GM18511 (cell line): ENCODE measurements at regions not wholly inside any gene's neighbourhood (a gene's known extent, or its start where the extent isn't known, plus 50 kb on each side); places are given as distances from the start of the nearest gene placed in this dataset.
"Not testable (repeated sequence)": the region's sequence is repeated elsewhere in the genome, so short reads cannot be mapped to it uniquely, and the experiment has no call there.

Experiments used
- ATAC-seq: cut with Tn5 transposase; IDR thresholded peaks from one replicate; pipeline ENCODE4 v1.9.1; 2021; ENCODE audit warnings: mild to moderate bottlenecking, moderate library complexity; ENCODE audit not compliant: unreplicated experiment

DNA sequence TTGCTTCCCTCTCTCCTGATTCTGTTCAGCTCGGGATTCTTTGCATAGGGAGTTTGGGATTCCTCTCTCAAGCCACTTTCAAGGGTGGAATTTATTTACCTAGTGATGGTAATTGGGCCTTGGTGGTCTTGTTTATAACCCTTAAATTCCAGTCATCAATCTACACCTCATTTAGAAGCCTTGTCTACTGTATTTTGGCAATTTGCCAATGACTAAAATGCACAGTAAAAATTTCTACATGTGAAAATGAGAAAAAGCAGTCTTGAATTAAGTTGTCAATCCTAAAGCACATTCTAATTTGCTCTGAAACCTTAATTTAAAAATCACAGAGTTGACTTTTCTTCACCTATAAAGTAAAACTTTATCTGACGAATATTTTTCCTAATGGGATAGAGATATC, 749.2 kb upstream of the CRIM1 start:
- no peak for ATAC-seq

DNA sequence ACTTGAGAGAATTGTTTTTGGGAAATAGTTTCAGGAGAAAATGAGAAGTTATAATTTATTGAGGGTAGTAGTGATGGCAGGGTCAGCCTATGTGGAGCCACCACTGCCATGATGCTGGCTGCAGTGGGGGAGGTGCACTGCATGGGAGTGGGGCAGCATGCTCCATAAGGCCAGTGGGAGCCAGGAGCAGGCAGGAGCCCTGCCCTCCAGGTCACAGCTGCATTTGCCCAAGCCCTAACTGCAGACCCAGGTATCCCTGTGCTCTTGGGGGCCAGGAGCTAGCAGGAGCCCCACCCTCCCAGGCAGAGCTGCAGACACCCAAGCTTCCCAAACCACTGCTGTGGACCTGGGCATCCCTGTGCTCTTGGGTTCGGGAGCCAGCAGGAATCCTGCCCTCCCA, 757.3 kb upstream of the CRIM1 start:
- ATAC-seq = no peak

GRCh38 chr2:35591886-35592285, 763.7 kb upstream of the CRIM1 start:
- no peak for ATAC-seq

- no peak for ATAC-seq
These were observed 769.6 kb upstream of the CRIM1 start for GRCh38 chr2:35585972-35586371.

GRCh38 chr2:35582637-35583036, 772.9 kb upstream of the CRIM1 start:
- no peak for ATAC-seq

DNA sequence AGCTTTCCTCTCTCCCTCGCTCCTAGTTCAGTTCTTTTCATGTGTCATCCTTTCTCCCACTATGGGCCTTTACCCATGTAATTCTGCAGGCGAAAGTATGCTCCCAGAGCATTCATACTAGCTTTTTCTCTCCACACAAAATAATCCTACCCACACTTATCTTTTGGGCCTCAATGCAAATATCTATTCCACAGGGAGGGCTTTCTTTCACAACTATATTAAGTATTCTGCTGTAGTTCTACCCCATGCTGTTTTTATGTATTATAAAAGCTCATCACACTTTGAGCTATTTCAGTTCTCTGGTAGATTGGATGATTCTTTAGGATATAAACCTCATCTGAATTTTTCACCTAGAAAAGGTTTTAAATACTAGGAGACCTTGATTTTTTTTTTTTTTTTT, 774.6 kb upstream of the CRIM1 start:
- ATAC-seq = no peak

- ATAC-seq = not testable (repeated sequence)
These were observed 787.0 kb upstream of the CRIM1 start for GRCh38 chr2:35568574-35568973.

DNA sequence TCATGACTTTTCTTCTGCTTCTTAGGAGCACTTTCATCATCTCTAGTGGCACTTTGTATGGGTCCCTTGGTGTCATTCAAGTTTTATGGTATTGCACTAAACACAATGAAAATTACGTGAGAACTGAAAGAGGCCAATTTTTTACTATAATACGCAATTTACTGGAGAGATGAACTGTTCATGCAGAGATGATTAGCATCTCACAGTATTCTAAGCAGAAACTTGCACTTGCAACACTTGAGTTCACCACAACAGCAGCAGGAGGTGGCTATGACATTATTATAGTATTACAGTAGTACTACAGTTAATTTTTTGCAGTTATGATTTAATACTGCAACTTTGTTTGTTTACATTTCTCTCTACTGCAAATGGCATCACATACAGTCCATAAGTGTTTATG, 793.1 kb upstream of the CRIM1 start:
- no peak for ATAC-seq

DNA sequence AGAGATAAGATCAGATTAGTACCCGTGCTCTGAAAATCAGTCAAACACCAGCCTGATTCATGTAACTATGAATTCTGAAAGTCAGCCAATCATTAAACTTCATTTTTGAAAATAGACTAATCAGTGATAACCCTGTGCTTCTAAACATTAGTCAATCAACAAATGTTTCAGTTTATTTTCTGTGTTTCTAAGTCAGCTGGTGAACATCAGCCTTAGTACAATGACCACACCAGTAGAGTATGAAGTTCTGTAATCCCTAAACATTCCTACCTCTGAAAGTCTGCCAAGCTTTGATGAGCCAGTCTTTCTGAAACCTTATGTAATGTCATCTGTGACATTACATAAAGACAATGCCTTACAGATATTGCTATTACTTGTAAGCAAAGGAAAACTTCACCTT, 807.4 kb upstream of the CRIM1 start:
- no peak for ATAC-seq

DNA sequence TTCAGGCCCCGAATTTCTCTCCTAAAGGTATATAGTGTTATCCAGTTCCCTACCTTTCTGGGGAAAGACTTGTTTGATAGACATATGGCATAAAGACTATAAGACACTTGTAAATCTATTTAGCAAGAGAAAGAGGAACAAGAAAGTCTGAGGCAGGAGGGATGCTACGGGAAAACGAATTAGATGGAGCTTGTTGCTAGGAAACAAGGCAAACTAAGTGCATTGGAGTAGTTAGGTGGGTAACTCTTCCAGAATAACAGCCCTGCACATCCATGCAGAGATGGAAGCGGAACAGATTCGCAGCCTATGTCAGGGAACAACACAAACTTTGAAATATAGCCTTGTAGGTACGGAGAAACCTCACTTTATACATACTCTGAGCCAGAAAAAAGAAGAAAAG, 810.3 kb upstream of the CRIM1 start:
- no peak for ATAC-seq

DNA sequence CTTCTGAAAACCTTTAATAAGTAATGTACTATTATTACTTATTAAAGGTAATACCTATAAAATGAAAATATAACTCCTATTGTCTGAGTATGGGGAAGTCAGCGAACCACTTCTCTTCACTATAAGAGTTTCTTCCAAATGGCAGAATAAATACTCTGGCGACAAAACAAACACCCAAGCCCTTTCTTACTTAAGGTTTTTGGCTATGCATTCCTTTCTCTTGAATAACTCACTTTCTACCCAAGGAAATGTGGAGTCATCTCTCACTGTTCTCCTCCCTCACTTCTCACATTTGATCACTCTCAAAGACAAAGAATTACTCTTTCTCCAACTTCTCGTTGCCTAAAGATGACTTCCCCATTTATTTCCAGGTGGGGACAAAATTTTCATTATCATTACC, 816.8 kb upstream of the CRIM1 start:
- ATAC-seq = no peak

GRCh38 chr2:35530615-35531135, 824.9 kb upstream of the CRIM1 start:
- no peak for ATAC-seq

- ATAC-seq = no peak
These were observed 828.8 kb upstream of the CRIM1 start for GRCh38 chr2:35526741-35527140.

GRCh38 chr2:35522450-35522849, 833.1 kb upstream of the CRIM1 start:
- no peak for ATAC-seq

DNA sequence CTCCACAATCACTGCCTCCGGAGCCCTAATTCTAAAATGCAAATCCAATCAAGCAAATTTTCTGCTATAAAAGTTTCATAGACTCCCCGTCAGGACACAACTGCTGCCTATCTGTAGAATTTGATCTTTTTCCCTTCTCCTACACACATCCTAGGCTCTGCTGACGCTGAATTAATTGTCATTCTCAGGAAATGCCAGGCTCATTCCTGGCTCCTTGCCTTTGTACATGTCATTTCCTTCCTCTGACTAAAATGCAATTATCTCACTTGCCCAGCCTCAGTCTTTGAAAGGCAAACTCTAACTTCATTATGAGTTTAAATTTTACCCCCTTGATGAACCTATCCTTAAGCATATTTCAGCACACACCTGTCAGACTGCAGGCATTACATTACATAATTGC, 844.9 kb upstream of the CRIM1 start:
- ATAC-seq = no peak

GRCh38 chr2:35508601-35509000, 847.0 kb upstream of the CRIM1 start:
- no peak for ATAC-seq

DNA sequence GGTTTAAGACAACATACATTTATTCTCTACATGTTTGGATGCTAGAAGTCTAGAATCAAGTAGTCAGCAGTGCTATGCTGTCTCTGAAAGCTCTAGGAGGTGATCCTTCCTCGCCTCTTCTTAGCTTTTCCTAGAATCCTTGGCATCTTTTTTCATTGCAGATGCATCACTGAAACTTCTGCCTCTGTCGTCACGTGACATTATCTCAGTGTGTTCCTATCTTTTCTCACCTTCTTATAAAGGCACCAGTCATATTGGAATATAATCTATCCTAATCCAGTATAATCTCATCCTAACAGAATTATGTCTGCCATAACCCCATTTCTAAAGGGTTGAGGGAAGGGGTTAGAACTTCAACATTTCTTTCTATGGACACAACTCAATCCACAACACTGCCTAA, 851.2 kb upstream of the CRIM1 start:
- no peak for ATAC-seq

- ATAC-seq = no peak
These were observed 851.8 kb upstream of the CRIM1 start for GRCh38 chr2:35503738-35504199.

- ATAC-seq = no peak
These were observed 852.3 kb upstream of the CRIM1 start for GRCh38 chr2:35503311-35503710.

DNA sequence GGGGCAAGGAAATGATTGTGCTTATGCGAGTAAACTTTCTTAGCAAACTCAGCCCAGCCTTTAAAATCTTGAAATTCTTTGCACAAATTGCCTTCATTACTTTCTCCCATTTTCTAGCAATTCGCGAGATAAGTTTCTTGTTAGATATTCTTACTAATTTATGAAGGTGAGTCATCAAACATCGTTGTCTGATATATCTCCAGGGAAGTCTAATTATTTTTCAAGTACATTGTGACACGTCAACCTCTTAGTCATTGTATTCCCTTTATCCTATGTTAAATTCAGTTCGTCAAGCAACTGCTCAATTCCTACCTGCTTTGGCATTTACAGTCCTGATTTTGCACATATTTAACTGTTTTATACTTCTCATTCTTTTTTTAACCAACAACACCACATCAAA, 854.5 kb upstream of the CRIM1 start:
- ATAC-seq = no peak

DNA sequence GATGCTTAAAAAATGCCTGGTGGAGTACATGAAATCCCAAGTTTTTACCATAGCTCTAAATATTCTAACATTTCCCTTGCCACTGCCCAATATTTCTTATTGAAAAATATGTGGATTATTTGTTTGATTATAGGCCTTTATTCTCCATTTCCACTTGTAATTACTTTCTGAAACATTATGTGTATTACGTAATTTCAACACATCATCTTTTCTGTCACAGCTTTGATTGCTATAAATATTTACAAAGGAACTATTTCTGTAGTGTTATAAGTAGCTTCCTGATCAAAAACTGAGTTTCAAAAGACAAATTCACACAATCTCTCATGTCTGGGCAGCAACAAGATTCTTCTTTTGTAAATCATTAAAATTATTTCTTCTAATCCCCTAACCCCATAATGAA, 859.6 kb upstream of the CRIM1 start:
- ATAC-seq = no peak

DNA sequence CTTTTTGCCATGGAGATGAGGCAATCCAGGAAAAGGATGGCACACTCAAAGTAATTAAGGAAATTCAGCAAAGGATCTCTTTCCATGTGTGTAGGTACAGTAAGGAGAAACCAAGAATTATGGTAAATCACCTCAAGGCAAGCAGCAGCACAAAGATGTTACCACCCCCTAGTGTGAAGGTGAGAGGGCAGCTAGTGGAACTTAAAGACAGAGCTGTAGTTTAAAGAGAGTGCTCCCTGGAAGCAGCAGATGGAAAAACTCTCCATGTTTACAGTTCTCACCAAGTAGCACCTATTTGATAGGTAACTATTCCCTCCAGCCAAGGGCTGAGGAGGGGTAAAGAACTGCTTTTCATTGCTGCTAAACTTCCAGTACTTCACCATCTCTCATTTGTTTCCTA, 860.4 kb upstream of the CRIM1 start:
- no peak for ATAC-seq

- not testable (repeated sequence) for ATAC-seq
These were observed 877.5 kb upstream of the CRIM1 start for GRCh38 chr2:35478121-35478520.

- ATAC-seq = no peak
These were observed 887.3 kb upstream of the CRIM1 start for GRCh38 chr2:35468245-35468644.
